ENCODE measurements at regions not wholly inside any gene's neighbourhood (a gene's known extent, or its start where the extent isn't known, plus 50 kb on each side); places are given as distances from the start of the nearest gene placed in this dataset.

DNA sequence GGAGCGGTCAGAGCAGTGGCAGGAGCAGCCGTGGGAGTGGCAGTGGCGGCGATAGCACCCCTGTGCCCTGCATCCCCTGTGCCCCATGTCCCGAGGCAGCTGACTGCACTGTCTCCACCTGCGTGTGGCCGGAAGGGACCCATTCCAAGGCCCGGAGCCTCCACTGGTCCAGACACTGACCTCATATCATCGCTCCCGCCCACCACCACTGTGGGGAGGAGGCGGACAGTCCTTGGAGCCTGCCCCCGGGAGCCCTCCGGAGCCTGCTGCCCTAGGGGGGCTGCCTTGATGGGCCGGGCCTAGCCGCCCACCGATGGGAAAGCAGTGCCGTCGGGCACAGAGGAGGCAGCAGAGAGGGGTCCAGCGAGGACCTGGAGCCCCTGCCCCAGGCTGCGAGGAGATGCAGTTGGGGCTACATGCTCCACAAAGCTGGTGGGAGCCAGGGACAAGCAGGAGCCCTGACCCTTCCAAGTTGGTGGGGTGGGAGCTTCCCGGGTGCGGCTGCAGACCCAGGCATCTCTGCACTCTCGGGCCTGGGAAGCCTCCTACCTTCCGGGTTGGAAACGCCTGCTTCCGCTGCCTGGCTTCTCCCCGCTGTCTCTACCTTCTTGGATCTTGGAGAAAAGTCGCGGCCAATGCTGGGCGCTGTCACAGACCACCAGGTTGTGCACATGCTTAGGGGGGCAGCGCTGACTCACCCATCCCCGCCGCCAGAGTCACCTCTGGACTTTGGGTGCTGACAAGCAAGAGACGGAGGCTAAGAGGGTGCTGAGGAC is 283.2 kb upstream of the ROBO1 start:
- Histone ChIP-seq H3K9me3 (no peaks in the 10 kb centered on the region), H3K4me3 (no peak overlapping the region), H3K4me1 (no peaks in the 10 kb centered on the region), H3K27me3 (no peaks in the 10 kb centered on the region), H3K36me3 (no peaks in the 10 kb centered on the region), H3K27ac (replicated peaks in 1 of 4) (no peak overlapping the region)
- intact Hi-C loops (cut with DNase I) = no loop called here
- TF ChIP-seq POLR2A (IDR thresholded peaks at IDR 0.05; ENCODE audit: low read depth) (no peak), CTCF (IDR thresholded peaks at IDR 0.05) (no peak), POLR2AphosphoS5 (IDR thresholded peaks at IDR 0.05) (no peak), EP300 (IDR thresholded peaks at IDR 0.05) (no peak)
- no peak for DNase-seq (ENCODE audit: extremely low spot score)
- WGBS = 93% methylated on average over 12 of the region's 34 CpGs

- no peak overlapping the region for H3K27ac ChIP-seq (replicated peaks in 1 of 4)
- no peaks in the 10 kb centered on the region for H3K36me3 ChIP-seq
- no peak for DNase-seq (ENCODE audit: extremely low spot score)
- WGBS = 86% methylated on average over 4 of the region's 4 CpGs
- intact Hi-C loops (cut with DNase I) = no loop called here
- TF ChIP-seq CTCF (IDR thresholded peaks at IDR 0.05) (no peak), POLR2A (IDR thresholded peaks at IDR 0.05; ENCODE audit: low read depth) (no peak), POLR2AphosphoS5 (IDR thresholded peaks at IDR 0.05) (no peak), EP300 (IDR thresholded peaks at IDR 0.05) (no peak)
- no peaks in the 10 kb centered on the region for H3K9me3 ChIP-seq
- H3K27me3 ChIP-seq = no peaks in the 10 kb centered on the region
- no peak overlapping the region for H3K4me3 ChIP-seq
- H3K4me1 ChIP-seq = no peaks in the 10 kb centered on the region
These were observed 275.4 kb upstream of the ROBO1 start for GRCh38 chr3:80043226-80043625.

GRCh38 chr3:80040067-80040466 is 272.3 kb upstream of the ROBO1 start:
- H3K4me1 ChIP-seq = no peaks in the 10 kb centered on the region
- no peaks in the 10 kb centered on the region for H3K36me3 ChIP-seq
- TF ChIP-seq CTCF (IDR thresholded peaks at IDR 0.05) = no peak
- no peak for TF ChIP-seq POLR2AphosphoS5 (IDR thresholded peaks at IDR 0.05)
- TF ChIP-seq EP300 (IDR thresholded peaks at IDR 0.05) = no peak
- no peak for TF ChIP-seq POLR2A (IDR thresholded peaks at IDR 0.05; ENCODE audit: low read depth)
- intact Hi-C loops (cut with DNase I) = no loop called here
- H3K9me3 ChIP-seq = no peaks in the 10 kb centered on the region
- 49% methylated on average over 2 of the region's 2 CpGs for WGBS
- no peak overlapping the region for H3K4me3 ChIP-seq
- no peak for DNase-seq (ENCODE audit: extremely low spot score)
- H3K27ac ChIP-seq (replicated peaks in 1 of 4) = no peak overlapping the region
- H3K27me3 ChIP-seq = no peaks in the 10 kb centered on the region

- H3K4me3 ChIP-seq = no peak overlapping the region
- TF ChIP-seq POLR2A (IDR thresholded peaks at IDR 0.05; ENCODE audit: low read depth) (no peak), CTCF (IDR thresholded peaks at IDR 0.05) (no peak), EP300 (IDR thresholded peaks at IDR 0.05) (no peak), POLR2AphosphoS5 (IDR thresholded peaks at IDR 0.05) (no peak)
- no peaks in the 10 kb centered on the region for H3K36me3 ChIP-seq
- H3K27ac ChIP-seq (replicated peaks in 1 of 4) = no peak overlapping the region
- intact Hi-C loops (cut with DNase I) = no loop called here
- H3K9me3 ChIP-seq = no peaks in the 10 kb centered on the region
- no peaks in the 10 kb centered on the region for H3K27me3 ChIP-seq
- no peaks in the 10 kb centered on the region for H3K4me1 ChIP-seq
- DNase-seq (ENCODE audit: extremely low spot score) = no peak
These were observed 268.4 kb upstream of the ROBO1 start for GRCh38 chr3:80036176-80036575.

GRCh38 chr3:80035021-80035420 is 267.2 kb upstream of the ROBO1 start:
- Histone ChIP-seq H3K9me3 (no peaks in the 10 kb centered on the region), H3K4me3 (no peak overlapping the region), H3K36me3 (no peaks in the 10 kb centered on the region), H3K27me3 (no peaks in the 10 kb centered on the region), H3K4me1 (no peaks in the 10 kb centered on the region), H3K27ac (replicated peaks in 1 of 4) (no peak overlapping the region)
- TF ChIP-seq EP300 (IDR thresholded peaks at IDR 0.05) = no peak
- no peak for TF ChIP-seq POLR2A (IDR thresholded peaks at IDR 0.05; ENCODE audit: low read depth)
- no peak for TF ChIP-seq POLR2AphosphoS5 (IDR thresholded peaks at IDR 0.05)
- TF ChIP-seq CTCF (IDR thresholded peaks at IDR 0.05) = no peak
- WGBS = 91% methylated on average over 7 of the region's 7 CpGs
- no peak for DNase-seq (ENCODE audit: extremely low spot score)
- intact Hi-C loops (cut with DNase I) = no loop called here

Data from esophagus muscularis mucosa (tissue), 4 donors.